ENCODE measurements at regions not wholly inside any gene's neighbourhood (a gene's known extent, or its start where the extent isn't known, plus 50 kb on each side); places are given as distances from the start of the nearest gene placed in this dataset.

- ChIA-PET POLR2A (no interaction called here), CTCF (no interaction called here)
- no peak overlapping the region for H3K27ac ChIP-seq
- no peaks in the 10 kb centered on the region for H3K4me1 ChIP-seq
- H3K9me3 ChIP-seq: no peaks in the 10 kb centered on the region
- H3K4me3 ChIP-seq: no peak overlapping the region
- no peak for FAIRE-seq
- no peak for DNase-seq (ENCODE audit: low read depth in 1 of 2, low spot score in 1 of 2)
- TF ChIP-seq ATOH8 (CRISPR knock-in tag; IDR thresholded peaks at IDR 0.05; ENCODE audit: low read depth) (no peak), HOXB13 (CRISPR knock-in tag; IDR thresholded peaks at IDR 0.05; ENCODE audit: low read depth) (no peak), PHF8 (IDR thresholded peaks at IDR 0.05; ENCODE audit: borderline replicate concordance, low read depth) (no peak), ZNF302 (CRISPR knock-in tag; IDR thresholded peaks at IDR 0.05) (no peak), CEBPB (IDR thresholded peaks at IDR 0.05) (no peak), TP53 (CRISPR knock-in tag; IDR thresholded peaks at IDR 0.05) (no peak), FOXS1 (CRISPR knock-in tag; IDR thresholded peaks at IDR 0.05) (no peak), NR3C1 (IDR thresholded peaks at IDR 0.05) (no peak), EHMT2 (IDR thresholded peaks at IDR 0.05; ENCODE audit: low read depth) (no peak), NPAS2 (CRISPR knock-in tag; IDR thresholded peaks at IDR 0.05; ENCODE audit: borderline replicate concordance) (no peak)
- H3K4me2 ChIP-seq: no peak overlapping the region
- ATAC-seq: no peak
- WGBS (ENCODE audit: missing lambda C conversion rate): 9% methylated on average over 2 of the region's 2 CpGs
Observed at GRCh38 chr10:125299461-125299860, 139.1 kb upstream of the CTBP2 start.

GRCh38 chr10:125296598-125296997 lies 136.2 kb upstream of the CTBP2 start:
- POLR2A ChIA-PET: no interaction called here
- no peaks in the 10 kb centered on the region for H3K4me1 ChIP-seq
- 60% methylated on average over 9 of the region's 9 CpGs for WGBS (ENCODE audit: missing lambda C conversion rate)
- no peak overlapping the region for H3K4me3 ChIP-seq
- no peak for DNase-seq (ENCODE audit: low read depth in 1 of 2, low spot score in 1 of 2)
- no peak for ATAC-seq
- H3K27ac ChIP-seq: no peak overlapping the region
- H3K9me3 ChIP-seq: no peaks in the 10 kb centered on the region; the same call in 2 of the 3 replicates
- no peak for FAIRE-seq
- CTCF ChIA-PET: no interaction called here
- H3K4me2 ChIP-seq: no peak overlapping the region
- TF ChIP-seq NFE2L2 (conservative IDR thresholded peaks at IDR 0.05; ENCODE audit: low read length): no peak
- no peak for TF ChIP-seq CBX8 (IDR thresholded peaks at IDR 0.05)
- no peak for TF ChIP-seq PHF8 (IDR thresholded peaks at IDR 0.05; ENCODE audit: borderline replicate concordance, low read depth)
- TF ChIP-seq CEBPB (IDR thresholded peaks at IDR 0.05): no peak
- TF ChIP-seq HOXB5 (CRISPR knock-in tag; IDR thresholded peaks at IDR 0.05): no peak
- no peak for TF ChIP-seq HMGXB4 (CRISPR knock-in tag; IDR thresholded peaks at IDR 0.05; ENCODE audit: borderline replicate concordance)
- TF ChIP-seq RAD21 (conservative IDR thresholded peaks at IDR 0.05 in 1 of 2, IDR thresholded peaks at IDR 0.05 in 1 of 2): no peak
- no peak for TF ChIP-seq HOXB13 (CRISPR knock-in tag; IDR thresholded peaks at IDR 0.05; ENCODE audit: low read depth)
- TF ChIP-seq ESRRA (IDR thresholded peaks at IDR 0.05; ENCODE audit: borderline replicate concordance, low read length): no peak
- no peak for TF ChIP-seq SREBF2 (IDR thresholded peaks at IDR 0.05)
- TF ChIP-seq POLR2AphosphoS2 (conservative IDR thresholded peaks at IDR 0.05; ENCODE audit: low read length): no peak

GRCh38 chr10:125294109-125294508 lies 133.7 kb upstream of the CTBP2 start:
- H3K4me1 ChIP-seq: no peaks in the 10 kb centered on the region
- peaks cover 7% of the 10 kb centered on the region; the same call in 2 of the 3 replicates for H3K9me3 ChIP-seq
- FAIRE-seq (no peak), DNase-seq (ENCODE audit: low read depth in 1 of 2, low spot score in 1 of 2) (no peak), ATAC-seq (no peak)
- POLR2A ChIA-PET: no interaction called here
- no peak overlapping the region for H3K4me2 ChIP-seq
- no peak overlapping the region for H3K27ac ChIP-seq
- TF ChIP-seq HDAC2 (IDR thresholded peaks at IDR 0.05): no peak
- no peak for TF ChIP-seq CTCF (IDR thresholded peaks at IDR 0.05)
- no peak for TF ChIP-seq MYC (IDR thresholded peaks at IDR 0.05; ENCODE audit: borderline replicate concordance, low read length)
- no peak for TF ChIP-seq HOXB13 (CRISPR knock-in tag; IDR thresholded peaks at IDR 0.05; ENCODE audit: low read depth)
- no peak for TF ChIP-seq CEBPB (IDR thresholded peaks at IDR 0.05)
- TF ChIP-seq MAFK (IDR thresholded peaks at IDR 0.05; ENCODE audit: partially characterized antibody): no peak
- TF ChIP-seq ZFP36 (IDR thresholded peaks at IDR 0.05; ENCODE audit: borderline replicate concordance, partially characterized antibody): no peak
- TF ChIP-seq MAX (IDR thresholded peaks at IDR 0.05): no peak
- TF ChIP-seq RNF2 (IDR thresholded peaks at IDR 0.05; ENCODE audit: borderline replicate concordance, low read depth): no peak
- no peak for TF ChIP-seq RAD21 (conservative IDR thresholded peaks at IDR 0.05 in 1 of 2, IDR thresholded peaks at IDR 0.05 in 1 of 2)
- no peak for TF ChIP-seq KDM1A (IDR thresholded peaks at IDR 0.05; ENCODE audit: low read depth)
- TF ChIP-seq SMC3 (IDR thresholded peaks at IDR 0.05): no peak
- no peak for TF ChIP-seq KDM5A (IDR thresholded peaks at IDR 0.05)
- no peak for TF ChIP-seq MAZ (IDR thresholded peaks at IDR 0.05; ENCODE audit: borderline replicate concordance, low read depth, low read length)
- TF ChIP-seq FOSL2 (IDR thresholded peaks at IDR 0.05): no peak
- TF ChIP-seq FOSL2 (CRISPR knock-in tag; IDR thresholded peaks at IDR 0.05): no peak
- no peak overlapping the region for H3K4me3 ChIP-seq
- WGBS (ENCODE audit: missing lambda C conversion rate): 13% methylated on average over 2 of the region's 2 CpGs
- CTCF ChIA-PET: no interaction called here

All from A549 (cell line).